ENCODE measurements at regions not wholly inside any gene's neighbourhood (a gene's known extent, or its start where the extent isn't known, plus 50 kb on each side); places are given as distances from the start of the nearest gene placed in this dataset.
"Not testable (repeated sequence)": the region's sequence is repeated elsewhere in the genome, so short reads cannot be mapped to it uniquely, and the experiment has no call there.

DNA sequence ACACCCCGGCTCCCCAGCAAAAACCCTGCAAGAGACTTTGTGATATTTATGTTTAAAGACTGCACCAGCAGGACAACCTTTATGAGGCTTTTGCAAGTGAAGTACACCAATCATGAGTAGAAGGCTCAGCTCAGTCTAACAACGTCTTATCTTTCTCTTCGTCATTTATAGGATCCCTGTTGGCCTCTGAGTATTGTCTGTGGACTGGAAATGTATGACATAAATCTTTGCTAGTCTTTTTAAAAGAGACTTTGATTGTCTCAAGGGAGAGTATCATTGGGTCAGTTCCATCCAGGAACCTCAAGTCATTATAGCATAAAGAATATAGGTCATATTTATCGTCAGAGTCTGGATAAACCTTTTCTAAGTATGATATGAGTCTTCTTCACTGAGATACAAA lies 505.0 kb upstream of the SOX9 start:
- Histone ChIP-seq H3K27ac (ENCODE audit: low read depth in 2 of 2, low read length in 2 of 2) (no peak overlapping the region), H3K27me3 (ENCODE audit: control insufficient read depth, insufficient read depth, low read length) (no peaks in the 10 kb centered on the region), H3K9me3 (ENCODE audit: control insufficient read depth in 2 of 3, insufficient read depth in 1 of 3, low read length in 3 of 3) (no peaks in the 10 kb centered on the region), H3K4me1 (ENCODE audit: control insufficient read depth in 2 of 3, insufficient read depth in 2 of 3, low read depth in 1 of 3, low read length in 3 of 3) (no peaks in the 10 kb centered on the region), H3K4me3 (ENCODE audit: low read length in 3 of 3) (no peak overlapping the region), H3K9ac (ENCODE audit: low read length in 3 of 3) (no peak overlapping the region), H3K36me3 (ENCODE audit: control insufficient read depth in 2 of 3, insufficient read depth in 3 of 3, low read length in 3 of 3) (no peaks in the 10 kb centered on the region)
- no peak for DNase-seq
- no peak for TF ChIP-seq CTCF (IDR thresholded peaks at IDR 0.05; ENCODE audit: borderline replicate concordance, extremely low read depth, insufficient read depth)
- no peak for FAIRE-seq
- intact Hi-C loops (cut with DNase I) = no loop called here

DNA sequence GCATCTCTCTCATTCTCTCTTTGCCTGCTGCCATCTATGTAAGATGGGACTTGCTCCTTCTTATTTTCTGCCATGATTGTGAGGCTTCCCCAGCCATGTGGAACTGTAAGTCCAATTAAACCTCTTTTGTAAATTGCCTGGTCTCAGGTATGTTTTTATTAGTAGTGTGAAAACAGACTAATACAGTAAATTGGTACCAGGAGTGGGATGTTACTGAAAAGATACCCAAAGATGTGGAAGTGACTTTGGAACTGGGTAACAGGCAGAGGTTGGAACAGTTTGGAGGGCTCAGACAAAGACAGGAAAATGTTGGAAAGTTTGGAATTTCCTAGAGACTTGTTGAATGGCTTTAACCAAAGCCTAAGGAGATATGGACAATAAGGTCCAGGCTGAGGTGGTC lies 503.1 kb upstream of the SOX9 start:
- DNase-seq; intact Hi-C loops (cut with DNase I); H3K9me3 ChIP-seq (ENCODE audit: control insufficient read depth in 2 of 3, insufficient read depth in 1 of 3, low read length in 3 of 3); H3K36me3 ChIP-seq (ENCODE audit: control insufficient read depth in 2 of 3, insufficient read depth in 3 of 3, low read length in 3 of 3); H3K27me3 ChIP-seq (ENCODE audit: control insufficient read depth, insufficient read depth, low read length); H3K4me3 ChIP-seq (ENCODE audit: low read length in 3 of 3); H3K9ac ChIP-seq (ENCODE audit: low read length in 3 of 3); H3K4me1 ChIP-seq (ENCODE audit: control insufficient read depth in 2 of 3, insufficient read depth in 2 of 3, low read depth in 1 of 3, low read length in 3 of 3); H3K27ac ChIP-seq (ENCODE audit: low read depth in 2 of 2, low read length in 2 of 2); FAIRE-seq: not testable (repeated sequence)

GRCh38 chr17:71625330-71625729 lies 495.5 kb upstream of the SOX9 start:
- FAIRE-seq (no peak), DNase-seq (no peak)
- H3K9me3 ChIP-seq (ENCODE audit: control insufficient read depth in 2 of 3, insufficient read depth in 1 of 3, low read length in 3 of 3) = no peaks in the 10 kb centered on the region
- intact Hi-C loops (cut with DNase I) = no loop called here
- no peaks in the 10 kb centered on the region for H3K36me3 ChIP-seq (ENCODE audit: control insufficient read depth in 2 of 3, insufficient read depth in 3 of 3, low read length in 3 of 3)
- H3K27ac ChIP-seq (ENCODE audit: low read depth in 2 of 2, low read length in 2 of 2) = no peak overlapping the region
- H3K27me3 ChIP-seq (ENCODE audit: control insufficient read depth, insufficient read depth, low read length) = no peaks in the 10 kb centered on the region
- H3K4me1 ChIP-seq (ENCODE audit: control insufficient read depth in 2 of 3, insufficient read depth in 2 of 3, low read depth in 1 of 3, low read length in 3 of 3) = no peaks in the 10 kb centered on the region
- H3K9ac ChIP-seq (ENCODE audit: low read length in 3 of 3) = no peak overlapping the region
- TF ChIP-seq CTCF (IDR thresholded peaks at IDR 0.05; ENCODE audit: borderline replicate concordance, extremely low read depth, insufficient read depth) = no peak
- H3K4me3 ChIP-seq (ENCODE audit: low read length in 3 of 3) = no peak overlapping the region

DNA sequence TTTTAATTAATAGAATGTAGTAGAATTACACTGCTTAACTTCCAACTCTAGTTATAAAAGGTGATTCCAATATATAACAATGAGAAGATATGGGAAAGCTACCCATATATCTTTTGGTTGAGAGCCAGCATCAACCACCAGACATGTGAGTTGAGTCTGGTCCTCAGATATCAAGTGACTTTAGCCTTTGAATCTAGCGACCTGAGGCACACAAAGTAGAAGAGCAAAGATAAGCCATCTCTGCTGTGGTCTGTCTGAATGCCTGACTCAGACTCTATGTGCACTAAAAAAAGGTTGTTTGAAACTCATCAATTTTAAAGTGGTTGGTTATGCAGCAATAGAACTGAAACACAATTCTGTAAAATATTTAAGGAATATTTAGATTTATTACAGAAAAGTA lies 492.5 kb upstream of the SOX9 start:
- no peak for FAIRE-seq
- no peak for TF ChIP-seq CTCF (IDR thresholded peaks at IDR 0.05; ENCODE audit: borderline replicate concordance, extremely low read depth, insufficient read depth)
- no peak overlapping the region for H3K4me3 ChIP-seq (ENCODE audit: low read length in 3 of 3)

More for the DNA sequence above, 492.5 kb upstream of the SOX9 start:
- no peaks in the 10 kb centered on the region for H3K27me3 ChIP-seq (ENCODE audit: control insufficient read depth, insufficient read depth, low read length)
- H3K36me3 ChIP-seq (ENCODE audit: control insufficient read depth in 2 of 3, insufficient read depth in 3 of 3, low read length in 3 of 3) = no peaks in the 10 kb centered on the region
- no peaks in the 10 kb centered on the region for H3K4me1 ChIP-seq (ENCODE audit: control insufficient read depth in 2 of 3, insufficient read depth in 2 of 3, low read depth in 1 of 3, low read length in 3 of 3)
- no peaks in the 10 kb centered on the region for H3K9me3 ChIP-seq (ENCODE audit: control insufficient read depth in 2 of 3, insufficient read depth in 1 of 3, low read length in 3 of 3)
- no peak overlapping the region for H3K9ac ChIP-seq (ENCODE audit: low read length in 3 of 3)
- intact Hi-C loops (cut with DNase I) = no loop called here
- no peak overlapping the region for H3K27ac ChIP-seq (ENCODE audit: low read depth in 2 of 2, low read length in 2 of 2)
- DNase-seq = no peak

Measured in kidney (tissue), 13 donors.